ENCODE measurements at regions not wholly inside any gene's neighbourhood (a gene's known extent, or its start where the extent isn't known, plus 50 kb on each side); places are given as distances from the start of the nearest gene placed in this dataset.

- no peaks in the 10 kb centered on the region for H3K4me1 ChIP-seq
- FAIRE-seq: no peak
- ATAC-seq: peak in 1 of 2 experiments; percentile 67; a peak in 3 of 6 replicates
- no peak overlapping the region for H3K27ac ChIP-seq
- CTCF ChIA-PET: no interaction called here
- WGBS (ENCODE audit: missing lambda C conversion rate): 33% methylated on average over 3 of the region's 3 CpGs
- DNase-seq (ENCODE audit: low read depth in 1 of 2, low spot score in 1 of 2): peak in 1 of 2 experiments; percentile 41
- POLR2A ChIA-PET: no interaction called here
- H3K9me3 ChIP-seq: no peaks in the 10 kb centered on the region
- no peak for TF ChIP-seq MAZ (IDR thresholded peaks at IDR 0.05; ENCODE audit: borderline replicate concordance, low read depth, low read length)
- TF ChIP-seq GATA3 (IDR thresholded peaks at IDR 0.05; ENCODE audit: borderline replicate concordance): peak; percentile 77; the same call in 1 of the 2 replicates
- no peak overlapping the region for H3K4me3 ChIP-seq
- peak overlapping the region; percentile 20; the same call in 2 of the 3 replicates for H3K4me2 ChIP-seq
Measured at GRCh38 chr1:195738966-195739650, 869.1 kb downstream of the KCNT2 start.

- ATAC-seq (no peak), DNase-seq (ENCODE audit: low read depth in 1 of 2, low spot score in 1 of 2) (no peak), FAIRE-seq (no peak)
- TF ChIP-seq CHD2 (IDR thresholded peaks at IDR 0.05; ENCODE audit: low read length, partially characterized antibody) (no peak), CEBPB (IDR thresholded peaks at IDR 0.05) (no peak), ZFP36 (IDR thresholded peaks at IDR 0.05; ENCODE audit: borderline replicate concordance, partially characterized antibody) (no peak), NFE2L2 (conservative IDR thresholded peaks at IDR 0.05; ENCODE audit: low read length) (no peak), HOXB13 (CRISPR knock-in tag; IDR thresholded peaks at IDR 0.05; ENCODE audit: low read depth) (no peak), CBX2 (IDR thresholded peaks at IDR 0.05; ENCODE audit: borderline replicate concordance, low read depth) (no peak), CTCF (IDR thresholded peaks at IDR 0.05) (no peak), TP53 (CRISPR knock-in tag; IDR thresholded peaks at IDR 0.05) (no peak), MAFK (IDR thresholded peaks at IDR 0.05; ENCODE audit: partially characterized antibody) (no peak), ZC3H11A (IDR thresholded peaks at IDR 0.05) (no peak), POLR2AphosphoS2 (conservative IDR thresholded peaks at IDR 0.05; ENCODE audit: low read length) (no peak), USF2 (IDR thresholded peaks at IDR 0.05) (no peak), HOXA7 (CRISPR knock-in tag; IDR thresholded peaks at IDR 0.05) (no peak), CHD4 (IDR thresholded peaks at IDR 0.05; ENCODE audit: borderline replicate concordance) (no peak), BCL3 (IDR thresholded peaks at IDR 0.05) (no peak), TFCP2L1 (CRISPR knock-in tag; IDR thresholded peaks at IDR 0.05) (no peak)
- H3K4me1 ChIP-seq: no peaks in the 10 kb centered on the region
- no peak overlapping the region for H3K4me3 ChIP-seq
- no peak overlapping the region for H3K27ac ChIP-seq
- no peaks in the 10 kb centered on the region for H3K9me3 ChIP-seq
- ChIA-PET POLR2A (no interaction called here), CTCF (no interaction called here)
- H3K4me2 ChIP-seq: no peak overlapping the region
Measured at GRCh38 chr1:195735140-195735539, 873.1 kb downstream of the KCNT2 start.

- ChIA-PET CTCF (interaction anchor here (0.6 to 1.2 kb wide), 3 partner anchors 9 to 416 kb away, joined by 3 read pairs; no protein-coding TSS in a partner anchor), POLR2A (no interaction called here)
- Histone ChIP-seq H3K4me1 (no peaks in the 10 kb centered on the region), H3K4me3 (no peak overlapping the region), H3K4me2 (no peak overlapping the region), H3K27ac (no peak overlapping the region), H3K9me3 (no peaks in the 10 kb centered on the region)
- DNase-seq (ENCODE audit: low read depth in 1 of 2, low spot score in 1 of 2) (peak in 1 of 2 experiments; percentile 36), ATAC-seq (peak in 1 of 2 experiments; percentile 54; a peak in 2 of 6 replicates), FAIRE-seq (no peak)
- TF ChIP-seq RAD21 (conservative IDR thresholded peaks at IDR 0.05 in 1 of 2, IDR thresholded peaks at IDR 0.05 in 1 of 2) (0 out of 5 replicates have a peak, but pooled peaks of 1 of the 2 experiments have one; percentile 3), NR3C1 (IDR thresholded peaks at IDR 0.05) (no peak), CHD4 (IDR thresholded peaks at IDR 0.05; ENCODE audit: borderline replicate concordance) (no peak), CBX8 (IDR thresholded peaks at IDR 0.05) (no peak), CTCF (IDR thresholded peaks at IDR 0.05) (peak; percentile 25; the same call in 1 of the 3 replicates), HEYL (CRISPR knock-in tag; IDR thresholded peaks at IDR 0.05) (no peak), MAFK (IDR thresholded peaks at IDR 0.05; ENCODE audit: partially characterized antibody) (no peak), BHLHE40 (IDR thresholded peaks at IDR 0.05; ENCODE audit: low read depth, low read length) (no peak), TP53 (CRISPR knock-in tag; IDR thresholded peaks at IDR 0.05) (no peak), JUN (IDR thresholded peaks at IDR 0.05) (no peak), TFCP2L1 (CRISPR knock-in tag; IDR thresholded peaks at IDR 0.05) (no peak)
- WGBS (ENCODE audit: missing lambda C conversion rate): 40% methylated on average over 1 of the region's 1 CpG
Measured at GRCh38 chr1:195733826-195734225, 874.4 kb downstream of the KCNT2 start.

Data from A549 (cell line).